Astrocyte (in vitro differentiated cells and primary cell): ENCODE measurements at regions not wholly inside any gene's neighbourhood (a gene's known extent, or its start where the extent isn't known, plus 50 kb on each side); places are given as distances from the start of the nearest gene placed in this dataset.

Experiments used
- CTCF ChIP-seq: IDR thresholded peaks from 2 replicates; pipeline ENCODE4 v1.5.1; 2011; ENCODE audit warnings: low read depth, mild to moderate bottlenecking, inconsistent platforms, low read length, moderate library complexity; ENCODE audit not compliant: insufficient read depth
- EZH2 ChIP-seq: IDR thresholded peaks from 2 replicates; pipeline ENCODE4 v1.6.1; 2012; ENCODE audit warnings: mild to moderate bottlenecking, low read length, inconsistent platforms; ENCODE audit not compliant: insufficient read depth

- no peak for TF ChIP-seq CTCF
- TF ChIP-seq EZH2 = no peak
These were observed 53.1 kb upstream of the GNG2 start for GRCh38 chr14:51807356-51807755.
